Activated naive CD4-positive, alpha-beta T cell treated with anti-CD3 and anti-CD28 coated beads, Interleukin-2, amount 10 ng/mL, durations not matched to agents 7 days and 5 days (primary cell): ENCODE measurements at regions not wholly inside any gene's neighbourhood (a gene's known extent, or its start where the extent isn't known, plus 50 kb on each side); places are given as distances from the start of the nearest gene placed in this dataset.
A peak's percentile ranks its signal among the peaks of the same experiment; 100 is the strongest.

Experiments
- CTCF ChIA-PET: fragments of 350-600 bp; sonication (Branson Sonifier 250); formaldehyde crosslinking; loops from one replicate; lab custom pipeline; 2021; ENCODE audit warnings: antibody characterized with exemption; lab: Charles Lee
- DNase-seq: peaks from one replicate; pipeline ENCODE4 v3.0.0-alpha.2; 2020
- H3K27ac Mint-ChIP-seq: one replicate; pipeline ENCODE4 v1.8.0; 2021; ENCODE audit warnings: mild to moderate bottlenecking, moderate library complexity, mixed read lengths
- H3K27me3 Mint-ChIP-seq: one replicate; pipeline ENCODE4 v1.8.0; 2021; ENCODE audit warnings: mild to moderate bottlenecking, mixed read lengths
- H3K36me3 Mint-ChIP-seq: one replicate; pipeline ENCODE4 v1.8.0; 2021; ENCODE audit warnings: mixed read lengths
- H3K4me1 Mint-ChIP-seq: one replicate; pipeline ENCODE4 v1.8.0; 2021; ENCODE audit warnings: mixed read lengths
- H3K4me3 Mint-ChIP-seq: one replicate; pipeline ENCODE4 v1.8.0; 2021; ENCODE audit warnings: mild to moderate bottlenecking, moderate library complexity, mixed read lengths
- H3K9me3 Mint-ChIP-seq: one replicate; pipeline ENCODE4 v1.8.0; 2021; ENCODE audit warnings: mixed read lengths

DNA sequence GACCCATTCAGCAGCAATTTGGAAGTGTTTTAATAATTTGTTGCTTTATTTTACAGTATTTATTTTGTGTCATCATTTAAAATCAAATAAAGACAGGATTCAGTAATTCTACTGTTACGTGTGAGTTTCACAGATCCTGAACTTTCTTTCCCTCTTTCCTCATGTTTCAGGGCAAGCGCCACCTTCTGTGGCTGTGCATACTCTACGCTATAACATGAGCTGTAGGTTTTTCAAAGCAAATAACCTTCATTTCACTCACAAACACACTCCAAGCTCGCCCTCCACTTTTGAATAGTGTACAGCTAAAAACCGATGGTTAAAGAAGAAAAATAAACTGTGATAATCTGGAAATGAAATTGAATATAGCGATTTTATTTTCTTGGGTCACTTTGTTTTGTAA lies 753.3 kb downstream of the OLFM4 start:
- no peaks in the 10 kb centered on the region for H3K36me3 Mint-ChIP-seq
- no peak overlapping the region for H3K4me3 Mint-ChIP-seq
- H3K27me3 Mint-ChIP-seq, result no peaks in the 10 kb centered on the region
- H3K4me1 Mint-ChIP-seq, result no peaks in the 10 kb centered on the region
- H3K27ac Mint-ChIP-seq, result no peak overlapping the region
- CTCF ChIA-PET, result interaction anchor here (1.4 kb wide), 1 partner anchor 531 kb away, joined by 4 read pairs; no protein-coding TSS in a partner anchor
- DNase-seq, result no peak
- H3K9me3 Mint-ChIP-seq, result no peaks in the 10 kb centered on the region

DNA sequence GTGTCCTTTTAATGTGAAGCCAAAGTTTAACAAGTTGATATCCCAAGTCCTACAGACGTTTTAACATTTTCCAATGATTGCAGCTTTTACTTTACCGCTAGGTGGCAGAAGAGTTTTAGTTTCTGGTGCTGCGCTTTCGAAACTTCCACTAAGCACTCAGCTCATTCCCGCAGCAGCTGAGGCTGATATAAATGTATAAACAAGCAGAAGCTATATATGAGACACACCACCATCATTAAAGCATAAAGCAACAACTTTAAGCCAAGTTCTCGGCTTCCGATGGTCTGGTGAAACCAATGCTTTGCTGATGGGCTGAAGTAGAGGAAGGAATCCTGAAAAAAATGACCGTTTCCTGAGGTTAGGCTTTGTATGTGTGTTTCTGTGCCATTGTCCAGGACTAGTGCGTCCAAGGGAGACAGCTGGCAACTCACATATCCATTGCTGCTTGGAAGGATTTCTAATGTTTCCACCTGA lies 753.9 kb downstream of the OLFM4 start:
- no peaks in the 10 kb centered on the region for H3K4me1 Mint-ChIP-seq
- no peaks in the 10 kb centered on the region for H3K9me3 Mint-ChIP-seq
- H3K36me3 Mint-ChIP-seq, result no peaks in the 10 kb centered on the region
- no peak overlapping the region for H3K4me3 Mint-ChIP-seq
- CTCF ChIA-PET, result interaction anchor here (1.4 kb wide), 1 partner anchor 532 kb away, joined by 4 read pairs; no protein-coding TSS in a partner anchor
- H3K27ac Mint-ChIP-seq, result no peak overlapping the region
- no peaks in the 10 kb centered on the region for H3K27me3 Mint-ChIP-seq
- peak; percentile 30 for DNase-seq

DNA sequence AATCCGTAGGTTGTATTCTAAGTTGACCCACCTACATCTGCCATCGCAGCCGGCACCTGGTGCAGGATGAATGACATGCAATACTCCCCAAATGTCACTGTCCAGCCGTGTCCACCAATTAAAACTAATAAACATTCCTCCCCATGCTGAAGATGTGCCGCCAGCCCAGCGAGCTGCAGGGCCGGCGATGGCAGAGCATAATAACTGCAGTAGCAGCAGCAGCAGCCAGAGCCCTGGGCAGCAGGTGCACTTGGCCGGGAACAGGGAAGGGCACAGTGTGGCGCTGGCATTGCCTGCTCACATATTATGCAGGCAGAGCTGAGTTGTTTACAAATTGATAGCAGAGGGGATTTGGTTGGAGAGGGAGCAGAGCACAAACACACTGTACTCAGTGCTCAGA lies 754.9 kb downstream of the OLFM4 start:
- no peak overlapping the region for H3K27ac Mint-ChIP-seq
- H3K4me1 Mint-ChIP-seq, result no peaks in the 10 kb centered on the region
- no peaks in the 10 kb centered on the region for H3K27me3 Mint-ChIP-seq
- H3K9me3 Mint-ChIP-seq, result no peaks in the 10 kb centered on the region
- H3K36me3 Mint-ChIP-seq, result no peaks in the 10 kb centered on the region
- no peak for DNase-seq
- no peak overlapping the region for H3K4me3 Mint-ChIP-seq
- CTCF ChIA-PET, result no interaction called here

DNA sequence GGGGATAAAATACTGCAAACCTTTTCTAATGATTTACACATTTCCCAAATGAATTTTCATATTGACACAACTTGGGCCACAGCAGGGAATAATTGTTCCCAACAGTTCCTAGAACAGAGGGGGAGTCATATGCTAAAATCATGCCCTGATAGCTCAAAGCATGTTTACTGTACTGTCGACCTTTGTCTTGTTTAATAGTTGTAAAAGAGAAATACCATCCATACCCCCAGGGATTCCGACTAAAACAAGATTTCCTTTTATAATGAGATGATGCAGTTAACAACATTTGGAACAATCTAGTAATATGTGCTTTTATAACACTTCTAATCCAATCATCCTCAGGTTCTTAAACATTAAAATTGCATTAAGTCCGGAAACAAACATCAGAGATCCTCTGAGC lies 759.7 kb downstream of the OLFM4 start:
- no peaks in the 10 kb centered on the region for H3K9me3 Mint-ChIP-seq
- no peaks in the 10 kb centered on the region for H3K36me3 Mint-ChIP-seq
- no peak overlapping the region for H3K27ac Mint-ChIP-seq
- DNase-seq, result no peak
- no peaks in the 10 kb centered on the region for H3K27me3 Mint-ChIP-seq
- no peak overlapping the region for H3K4me3 Mint-ChIP-seq
- CTCF ChIA-PET, result no interaction called here
- H3K4me1 Mint-ChIP-seq, result no peaks in the 10 kb centered on the region

DNA sequence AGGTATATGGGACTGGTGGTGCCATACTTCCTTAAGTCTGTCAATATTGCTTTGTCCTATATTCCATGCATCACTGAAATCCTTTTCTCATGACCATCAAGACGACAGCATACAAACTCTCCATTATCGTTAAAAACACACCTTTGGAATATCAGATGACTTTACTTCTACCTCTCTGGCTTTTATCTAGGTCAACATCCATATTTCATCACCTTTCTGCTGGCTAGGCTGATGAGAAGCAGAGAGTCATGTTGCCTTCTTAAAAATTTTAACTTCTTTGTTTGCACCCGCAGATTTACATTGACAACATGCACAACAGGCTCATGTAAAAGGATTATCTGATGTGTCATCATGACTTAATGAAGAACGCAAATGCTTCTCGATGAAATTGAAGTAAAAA lies 771.4 kb downstream of the OLFM4 start:
- no peak for DNase-seq
- CTCF ChIA-PET, result no interaction called here
- Mint-ChIP-seq H3K36me3 (no peaks in the 10 kb centered on the region), H3K9me3 (peaks cover 2% of the 10 kb centered on the region), H3K27ac (no peak overlapping the region), H3K4me3 (no peak overlapping the region), H3K4me1 (no peaks in the 10 kb centered on the region), H3K27me3 (no peaks in the 10 kb centered on the region)

DNA sequence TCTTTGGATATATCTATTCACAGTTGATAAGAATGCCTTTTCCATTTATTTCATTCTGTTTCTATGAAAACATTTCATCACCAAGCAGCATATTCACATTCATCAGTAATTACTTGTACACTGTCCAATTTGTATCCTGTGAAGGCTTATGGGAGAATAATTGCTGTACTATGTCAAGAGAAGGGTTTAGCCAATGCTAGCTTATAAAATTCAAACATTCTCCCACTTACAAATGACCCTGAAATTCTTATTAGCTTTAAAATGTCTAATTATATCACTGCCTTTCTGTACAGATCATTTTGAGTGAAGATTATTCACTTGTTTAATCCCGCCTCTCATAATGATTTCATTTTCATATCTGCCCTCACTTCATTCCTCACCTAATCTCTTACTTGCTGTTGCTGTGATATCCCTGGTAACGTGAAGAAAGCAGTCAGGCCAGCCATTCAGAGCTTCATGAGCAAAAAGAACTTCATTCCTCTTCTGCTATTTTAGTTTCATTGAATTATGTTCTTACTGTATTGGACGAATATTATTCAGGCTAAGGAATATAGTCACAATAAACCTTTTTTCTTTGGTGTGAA lies 778.7 kb downstream of the OLFM4 start:
- no peak for DNase-seq
- H3K9me3 Mint-ChIP-seq, result no peaks in the 10 kb centered on the region
- no peak overlapping the region for H3K4me3 Mint-ChIP-seq
- CTCF ChIA-PET, result no interaction called here
- H3K36me3 Mint-ChIP-seq, result no peaks in the 10 kb centered on the region
- no peaks in the 10 kb centered on the region for H3K27me3 Mint-ChIP-seq
- no peak overlapping the region for H3K27ac Mint-ChIP-seq
- no peaks in the 10 kb centered on the region for H3K4me1 Mint-ChIP-seq

DNA sequence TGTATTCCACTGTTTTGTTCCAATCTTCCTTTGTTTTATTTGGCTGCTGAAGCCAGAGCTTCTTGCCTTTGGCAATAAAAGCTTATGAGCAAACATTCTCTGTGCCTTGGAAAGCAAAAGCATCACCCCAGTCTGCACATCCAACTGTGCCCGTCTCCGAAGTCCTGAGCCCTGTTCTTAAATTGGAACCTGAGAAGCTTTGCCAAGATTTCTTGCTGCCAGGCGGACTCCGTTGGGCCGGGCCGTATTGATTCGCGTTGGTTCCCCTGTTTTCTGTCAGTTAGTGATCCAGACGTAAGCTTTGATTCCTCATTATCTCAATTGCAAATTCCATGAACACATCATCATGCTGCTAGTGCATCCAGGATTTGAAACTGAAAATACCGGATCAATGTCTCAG lies 793.0 kb downstream of the OLFM4 start:
- no peak for DNase-seq
- Mint-ChIP-seq H3K4me3 (no peak overlapping the region), H3K27me3 (no peaks in the 10 kb centered on the region), H3K9me3 (no peaks in the 10 kb centered on the region), H3K27ac (no peak overlapping the region), H3K4me1 (no peaks in the 10 kb centered on the region), H3K36me3 (no peaks in the 10 kb centered on the region)
- CTCF ChIA-PET, result no interaction called here

DNA sequence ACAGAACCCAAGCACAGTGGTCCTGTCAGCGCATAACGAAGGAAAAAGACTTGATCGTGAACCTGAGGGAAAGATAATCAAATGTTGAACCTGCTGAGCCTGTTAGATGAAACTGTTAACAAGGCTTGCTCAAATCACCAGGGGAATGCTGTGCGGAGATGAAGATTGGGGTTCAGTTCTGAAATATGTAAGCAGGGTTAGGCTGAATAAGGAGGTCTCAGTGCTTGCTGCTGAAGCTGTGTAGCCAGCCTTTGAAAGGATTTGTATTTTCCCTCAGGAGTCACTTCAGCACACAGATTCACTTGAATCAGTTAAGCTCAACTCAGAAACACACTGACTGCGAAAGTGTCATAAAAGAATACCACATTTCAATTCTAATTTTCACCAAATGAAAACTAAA lies 793.5 kb downstream of the OLFM4 start:
- no peaks in the 10 kb centered on the region for H3K4me1 Mint-ChIP-seq
- CTCF ChIA-PET, result no interaction called here
- H3K27ac Mint-ChIP-seq, result no peak overlapping the region
- H3K9me3 Mint-ChIP-seq, result no peaks in the 10 kb centered on the region
- H3K36me3 Mint-ChIP-seq, result no peaks in the 10 kb centered on the region
- no peak for DNase-seq
- no peak overlapping the region for H3K4me3 Mint-ChIP-seq
- no peaks in the 10 kb centered on the region for H3K27me3 Mint-ChIP-seq

DNA sequence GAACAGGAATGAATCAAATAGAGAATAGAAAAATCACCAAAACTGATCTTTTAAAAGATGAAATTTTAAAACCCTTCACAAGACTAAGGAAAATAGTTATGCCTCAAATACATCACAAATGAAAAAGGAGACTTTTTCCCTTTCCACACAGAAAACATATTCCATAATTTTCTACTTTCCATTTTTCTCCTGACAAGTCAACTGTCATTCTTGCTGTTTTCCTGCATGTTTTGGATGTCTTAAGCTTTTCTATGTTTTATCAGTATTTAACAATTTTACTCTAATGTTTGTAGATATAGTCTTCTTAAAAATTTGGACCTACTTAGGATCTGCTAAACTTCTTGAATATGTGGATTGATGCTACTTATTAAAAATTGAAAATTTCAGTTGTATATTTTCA lies 810.8 kb downstream of the OLFM4 start:
- Mint-ChIP-seq H3K9me3 (peaks cover 6% of the 10 kb centered on the region), H3K27me3 (no peaks in the 10 kb centered on the region), H3K27ac (no peak overlapping the region), H3K4me1 (no peaks in the 10 kb centered on the region), H3K36me3 (no peaks in the 10 kb centered on the region), H3K4me3 (no peak overlapping the region)
- no peak for DNase-seq
- CTCF ChIA-PET, result no interaction called here

DNA sequence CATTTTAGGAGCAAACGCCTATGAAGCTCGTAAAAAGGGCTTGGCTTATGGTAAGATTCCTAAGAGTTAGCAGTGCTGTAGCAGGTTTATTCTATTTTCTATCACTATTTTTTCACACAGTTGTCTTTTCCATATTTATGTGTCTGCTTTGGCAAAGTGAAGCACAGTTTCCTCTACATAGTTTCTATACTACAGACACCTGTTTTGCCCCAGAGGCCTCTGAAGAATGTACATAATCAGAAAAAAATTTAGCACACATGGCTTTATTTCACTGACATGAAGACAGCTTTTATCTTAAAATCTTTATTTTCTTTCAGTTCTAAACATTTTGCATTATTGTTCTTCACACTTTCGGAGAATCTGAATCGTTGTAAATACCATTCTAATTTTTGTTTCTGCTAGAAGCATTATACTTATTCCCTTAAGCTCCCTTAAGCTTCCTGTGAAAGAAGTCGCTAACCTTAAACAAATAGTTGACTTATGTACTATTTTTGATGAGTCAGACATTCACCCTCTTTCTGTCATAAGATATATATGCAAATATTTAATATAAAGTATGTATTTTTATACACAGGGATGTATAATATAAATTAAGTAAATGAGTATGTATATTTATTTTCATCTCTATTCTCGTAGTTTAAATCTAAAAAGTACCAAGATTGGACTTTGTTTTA lies 816.0 kb downstream of the OLFM4 start:
- no peak for DNase-seq
- no peaks in the 10 kb centered on the region for H3K4me1 Mint-ChIP-seq
- H3K36me3 Mint-ChIP-seq, result no peaks in the 10 kb centered on the region
- H3K9me3 Mint-ChIP-seq, result peaks cover 10% of the 10 kb centered on the region
- no peak overlapping the region for H3K4me3 Mint-ChIP-seq
- no peaks in the 10 kb centered on the region for H3K27me3 Mint-ChIP-seq
- CTCF ChIA-PET, result no interaction called here
- H3K27ac Mint-ChIP-seq, result no peak overlapping the region

DNA sequence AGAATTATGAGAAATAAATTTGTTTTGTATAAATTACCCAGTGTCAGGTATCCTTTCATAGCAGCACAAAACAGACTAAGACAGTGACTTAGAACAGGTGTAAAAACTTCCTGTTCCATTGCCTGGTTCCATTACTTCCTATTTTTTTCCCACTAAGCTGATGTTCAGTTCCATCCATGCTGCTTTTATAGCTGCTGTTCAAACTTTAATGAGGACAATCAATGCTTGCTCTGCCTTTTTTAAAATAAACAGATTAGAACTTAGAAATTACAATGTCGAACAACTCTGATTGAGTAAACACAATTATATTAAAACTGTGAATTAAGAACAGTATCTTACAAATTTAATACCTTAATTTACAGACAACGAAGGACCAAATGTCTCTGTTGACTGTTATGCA lies 818.9 kb downstream of the OLFM4 start:
- CTCF ChIA-PET, result no interaction called here
- Mint-ChIP-seq H3K4me1 (no peaks in the 10 kb centered on the region), H3K9me3 (peaks cover 10% of the 10 kb centered on the region), H3K27me3 (no peaks in the 10 kb centered on the region), H3K4me3 (no peak overlapping the region), H3K27ac (no peak overlapping the region), H3K36me3 (no peaks in the 10 kb centered on the region)
- DNase-seq, result no peak

DNA sequence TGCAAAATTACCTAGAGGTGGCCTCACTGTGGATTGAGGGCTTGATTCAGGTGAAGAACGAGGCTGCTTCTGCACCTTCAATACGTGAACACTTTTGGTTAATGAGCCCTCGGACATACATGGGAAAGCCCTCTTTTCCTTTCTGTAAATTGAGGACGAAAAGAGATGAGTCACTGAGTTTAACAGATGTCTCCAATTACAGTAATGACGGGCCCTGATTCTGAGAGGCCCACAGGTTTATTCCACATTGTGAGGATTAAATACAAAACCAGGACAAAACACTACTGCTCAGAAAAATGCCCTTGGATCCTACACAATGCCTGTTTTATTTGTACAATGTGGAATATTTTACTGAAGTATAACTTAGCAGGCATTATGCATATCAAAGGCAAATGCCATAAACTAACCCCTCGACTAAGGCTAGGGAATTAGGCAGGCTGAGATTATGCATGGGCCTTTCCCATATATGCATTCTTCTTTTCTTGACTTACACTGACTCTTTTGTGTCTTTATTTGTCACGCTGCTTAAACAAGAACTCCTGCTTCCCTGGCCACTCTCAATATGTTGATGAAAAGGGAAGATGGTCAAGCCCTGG lies 819.9 kb downstream of the OLFM4 start:
- CTCF ChIA-PET, result no interaction called here
- no peak for DNase-seq
- no peaks in the 10 kb centered on the region for H3K27me3 Mint-ChIP-seq
- H3K4me1 Mint-ChIP-seq, result no peaks in the 10 kb centered on the region
- no peak overlapping the region for H3K4me3 Mint-ChIP-seq
- H3K36me3 Mint-ChIP-seq, result no peaks in the 10 kb centered on the region
- no peak overlapping the region for H3K27ac Mint-ChIP-seq
- peaks cover 6% of the 10 kb centered on the region for H3K9me3 Mint-ChIP-seq

DNA sequence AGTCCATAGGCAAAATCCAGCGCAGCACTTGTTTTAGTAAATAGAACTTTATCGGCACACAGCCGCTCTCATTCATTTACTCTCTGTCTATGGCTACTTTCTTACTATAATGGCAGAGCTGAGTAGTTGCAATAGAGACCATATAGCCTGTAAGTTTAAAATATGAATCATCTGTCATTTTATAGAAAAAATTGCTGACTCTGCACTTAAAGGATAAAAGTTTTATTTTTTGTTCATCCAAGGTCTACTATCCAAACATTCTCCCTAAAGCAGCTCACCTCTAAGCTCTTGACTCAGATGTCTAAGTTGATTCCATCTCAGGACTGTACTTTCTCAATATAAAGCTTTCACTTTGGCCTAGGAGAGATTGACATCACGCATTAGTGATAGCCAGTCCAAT lies 825.7 kb downstream of the OLFM4 start:
- H3K36me3 Mint-ChIP-seq, result no peaks in the 10 kb centered on the region
- CTCF ChIA-PET, result no interaction called here
- no peaks in the 10 kb centered on the region for H3K27me3 Mint-ChIP-seq
- no peak overlapping the region for H3K4me3 Mint-ChIP-seq
- no peak for DNase-seq
- peaks cover 7% of the 10 kb centered on the region for H3K9me3 Mint-ChIP-seq
- H3K27ac Mint-ChIP-seq, result no peak overlapping the region
- no peaks in the 10 kb centered on the region for H3K4me1 Mint-ChIP-seq

DNA sequence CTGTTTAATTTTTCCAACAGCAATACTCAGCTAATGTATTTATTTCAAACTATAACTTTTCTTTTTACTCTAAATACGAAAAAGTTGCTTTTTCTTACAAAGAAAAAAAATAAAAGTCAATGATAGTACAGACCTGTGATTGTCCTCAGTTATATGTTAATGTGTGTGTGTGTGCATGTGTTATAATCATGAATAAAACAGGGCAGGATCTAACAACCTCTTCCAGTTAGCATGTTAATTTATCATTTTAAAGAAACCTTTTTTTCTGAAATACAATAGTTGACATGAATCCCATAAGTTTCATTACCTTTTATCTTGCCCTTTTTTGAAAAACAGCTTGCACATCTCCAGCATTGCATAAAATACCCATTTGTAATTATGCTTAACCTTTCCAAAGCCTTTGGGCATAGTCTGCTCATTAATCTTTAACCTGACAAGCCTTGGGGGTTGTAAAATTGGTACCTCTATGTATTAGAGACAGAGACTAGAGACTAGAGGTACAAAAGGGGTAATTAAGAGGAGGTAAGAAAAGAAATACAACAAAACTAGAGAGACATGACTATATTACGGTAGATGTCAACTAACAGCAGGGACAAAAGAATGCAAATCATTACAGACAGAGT lies 828.1 kb downstream of the OLFM4 start:
- Mint-ChIP-seq H3K4me1 (no peaks in the 10 kb centered on the region), H3K9me3 (peaks cover 5% of the 10 kb centered on the region), H3K27me3 (no peaks in the 10 kb centered on the region), H3K27ac (no peak overlapping the region), H3K4me3 (no peak overlapping the region), H3K36me3 (no peaks in the 10 kb centered on the region)
- DNase-seq, result no peak
- CTCF ChIA-PET, result no interaction called here

DNA sequence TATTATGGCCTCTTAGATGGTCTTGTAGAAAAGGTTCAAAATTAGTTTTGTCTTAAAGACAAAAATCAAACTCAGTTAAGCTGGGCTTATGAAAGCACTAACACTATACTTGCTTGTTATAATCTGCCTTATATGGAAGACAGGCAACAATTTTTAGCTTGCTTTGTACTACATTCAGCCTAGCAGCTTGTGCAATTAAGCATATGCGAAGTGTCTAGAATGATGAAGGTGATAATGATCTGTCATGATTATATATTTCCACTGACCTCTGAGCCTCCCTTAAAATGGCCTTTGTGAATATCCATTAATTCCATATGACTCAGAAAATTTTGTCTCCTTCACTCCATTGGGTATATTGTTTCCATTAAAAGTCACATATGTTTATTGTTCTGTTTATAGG lies 834.9 kb downstream of the OLFM4 start:
- Mint-ChIP-seq H3K27ac (no peak overlapping the region), H3K36me3 (no peaks in the 10 kb centered on the region), H3K4me3 (no peak overlapping the region), H3K4me1 (no peaks in the 10 kb centered on the region), H3K9me3 (peaks cover 5% of the 10 kb centered on the region), H3K27me3 (no peaks in the 10 kb centered on the region)
- no peak for DNase-seq
- CTCF ChIA-PET, result no interaction called here
